Posterior cingulate gyrus (tissue), 11 donors: ENCODE measurements at regions not wholly inside any gene's neighbourhood (a gene's known extent, or its start where the extent isn't known, plus 50 kb on each side); places are given as distances from the start of the nearest gene placed in this dataset.
A peak's percentile ranks its signal among the peaks of the same experiment; 100 is the strongest.

ENCODE experiments used
- DNase-seq, 10 donors: peaks; one replicate each; pipeline versions ENCODE4 v3.0.0 to v3.0.0-alpha.2; 2020 to 2021; ENCODE audit warnings: mixed read lengths in 3 of 10
- intact Hi-C: fragments of 100-400 bp; cut with DNase I; formaldehyde crosslinking; loops from one replicate; pipeline ENCODE4 v1.15.1; 2023

DNA sequence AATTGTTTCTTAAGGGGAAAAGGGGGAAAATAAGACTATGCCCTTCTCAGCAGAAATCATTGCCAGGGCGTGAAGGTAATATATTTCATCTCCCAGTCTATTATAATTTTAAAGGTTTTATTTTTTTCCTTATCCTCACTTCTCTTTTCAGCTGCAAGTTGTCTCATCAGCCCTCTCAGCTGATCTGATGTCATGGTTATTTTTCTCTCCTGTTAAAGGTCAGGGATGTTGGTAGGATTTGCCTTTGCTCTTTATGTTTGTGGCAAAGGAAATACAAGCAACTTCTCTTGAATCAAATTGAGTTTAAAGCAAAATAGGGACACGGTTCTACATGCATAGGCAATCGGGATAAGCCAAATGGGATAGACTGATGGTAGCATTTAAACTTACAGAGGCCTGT lies 946.9 kb downstream of the SORCS1 start:
- intact Hi-C loops: no loop called here
- DNase-seq: no peak

DNA sequence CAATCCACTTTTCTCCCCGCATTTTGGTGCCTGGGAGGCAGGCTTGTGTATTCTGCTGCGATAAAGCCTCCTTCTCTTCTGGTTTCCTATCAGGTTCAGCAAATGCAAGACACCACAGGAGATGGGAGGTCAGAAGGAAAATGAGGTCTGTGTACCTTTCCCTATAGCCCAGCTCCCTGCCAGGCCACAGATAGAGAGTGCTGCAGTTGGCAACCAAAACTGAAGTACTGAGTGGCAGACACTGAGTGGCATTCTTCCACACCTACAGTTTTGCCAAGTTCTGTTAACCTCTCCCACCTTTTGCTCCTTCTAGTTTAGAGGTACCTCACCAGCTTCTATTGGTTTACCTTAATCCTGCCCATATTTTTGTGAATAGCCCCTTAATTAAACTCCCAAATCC lies 948.4 kb downstream of the SORCS1 start:
- DNase-seq: no peak
- intact Hi-C loops: no loop called here

DNA sequence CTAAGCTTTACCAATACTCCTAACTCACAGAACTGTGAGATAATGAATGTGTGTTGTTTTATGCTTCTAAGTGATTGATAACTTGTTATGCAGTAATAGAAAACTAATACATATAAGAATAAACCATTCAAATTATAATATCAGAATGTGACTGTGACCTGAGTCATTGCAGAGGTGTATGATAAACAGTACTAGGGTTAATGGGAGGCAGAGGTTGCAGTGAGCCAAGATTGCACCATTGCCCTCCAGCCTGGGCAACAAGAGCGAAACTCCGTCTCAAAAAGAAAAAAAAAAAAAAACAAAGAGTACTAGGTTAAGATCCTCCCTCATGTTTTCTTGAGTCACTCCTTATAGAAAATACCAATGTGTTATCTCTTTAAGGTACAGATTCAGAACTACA lies 950.3 kb downstream of the SORCS1 start:
- intact Hi-C loops: no loop called here
- DNase-seq: no peak

DNA sequence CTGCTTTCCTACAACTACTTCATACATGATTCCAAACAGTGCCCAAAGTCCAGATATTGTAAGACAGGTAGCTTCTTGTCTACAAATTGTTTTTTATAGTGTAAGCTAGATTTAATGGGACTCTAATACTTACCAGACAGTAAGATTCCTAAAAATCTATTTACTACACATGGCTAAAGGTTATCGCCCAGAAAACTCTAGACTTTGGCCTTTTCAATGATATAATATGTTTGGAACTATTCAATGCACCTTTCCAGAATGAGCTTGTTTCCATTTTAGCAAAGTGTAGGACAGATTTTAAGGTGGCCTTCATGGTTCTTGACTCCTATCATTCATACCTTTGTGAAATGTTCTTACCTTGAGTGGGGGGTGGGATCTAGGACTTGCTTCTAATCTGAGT lies 951.0 kb downstream of the SORCS1 start:
- no peak for DNase-seq
- intact Hi-C loops: no loop called here

DNA sequence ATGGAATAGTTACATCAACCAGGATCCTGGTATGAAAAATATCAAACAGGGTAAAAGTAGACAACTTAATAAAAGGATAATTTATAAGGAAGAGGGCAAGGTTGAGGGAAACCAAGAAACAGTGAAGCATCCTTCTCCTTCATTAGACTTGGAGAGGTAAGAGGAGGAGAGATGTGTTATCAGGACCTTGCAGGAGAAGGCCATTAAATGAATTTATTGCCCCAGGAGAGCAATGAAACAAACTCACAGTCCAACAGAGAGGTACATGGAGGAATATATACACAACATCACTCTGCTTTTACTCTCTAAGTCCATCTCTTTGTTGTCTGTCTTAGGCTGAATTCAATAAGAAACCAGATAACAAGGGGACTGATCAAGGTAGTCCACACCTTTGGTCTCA lies 966.2 kb downstream of the SORCS1 start:
- intact Hi-C loops: no loop called here
- no peak for DNase-seq

DNA sequence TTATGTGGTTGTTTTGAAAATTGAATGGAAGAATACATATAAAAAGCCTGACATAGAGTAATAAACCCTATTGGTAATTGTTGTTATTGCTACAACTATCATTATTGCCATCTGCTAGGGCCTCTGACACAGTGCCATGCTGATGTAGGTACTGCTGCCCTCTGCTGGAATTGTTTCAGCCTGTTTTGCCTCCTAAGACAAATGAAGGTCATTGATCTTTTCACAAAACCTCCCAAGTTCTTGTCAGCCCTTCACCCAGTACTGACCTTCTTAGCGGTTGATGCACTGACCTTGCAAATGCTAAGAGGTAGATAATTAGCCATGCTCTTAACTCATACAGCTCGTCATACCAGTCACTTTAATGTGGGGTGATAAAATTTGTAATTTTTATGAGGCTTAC lies 975.2 kb downstream of the SORCS1 start:
- DNase-seq: peak in 2 of 10 donors; percentile 2 to 8
- intact Hi-C loops: no loop called here

DNA sequence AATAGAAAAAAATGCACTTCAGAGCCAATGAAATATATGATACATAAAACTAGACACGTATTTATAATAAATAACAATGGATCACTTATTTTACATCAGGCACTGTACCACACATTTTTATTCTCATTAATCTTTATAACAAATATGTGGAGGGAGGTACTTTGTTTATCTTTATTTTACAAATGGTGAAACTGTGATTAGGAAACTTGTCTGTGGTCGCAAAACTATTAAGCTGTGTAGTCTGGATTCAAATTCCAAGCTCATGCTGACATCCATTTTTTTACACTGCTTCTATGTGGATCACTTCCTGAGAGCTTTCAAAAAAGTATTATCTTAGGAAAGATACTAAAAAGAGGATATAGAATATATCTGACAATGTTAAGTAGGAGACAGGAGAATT lies 978.6 kb downstream of the SORCS1 start:
- intact Hi-C loops: no loop called here
- DNase-seq: no peak

DNA sequence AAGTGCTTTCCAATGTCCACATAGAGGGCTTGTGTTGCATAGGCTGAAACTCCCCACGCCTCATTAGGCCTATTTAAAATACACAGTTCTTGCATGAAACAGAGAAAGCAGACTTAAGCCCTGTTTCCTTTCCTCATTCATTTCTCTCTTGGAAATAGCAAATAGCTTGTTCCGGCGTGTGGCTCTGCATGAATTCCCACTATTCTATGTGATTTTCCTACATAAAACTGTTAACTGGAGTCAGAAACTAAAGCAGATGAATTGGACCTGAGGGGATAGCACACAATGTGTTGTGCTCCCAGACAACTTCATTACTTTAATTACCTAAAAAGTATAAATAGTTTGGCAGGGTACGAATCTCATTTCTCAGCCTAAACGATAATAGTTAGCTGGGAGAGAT lies 981.5 kb downstream of the SORCS1 start:
- no peak for DNase-seq

DNA sequence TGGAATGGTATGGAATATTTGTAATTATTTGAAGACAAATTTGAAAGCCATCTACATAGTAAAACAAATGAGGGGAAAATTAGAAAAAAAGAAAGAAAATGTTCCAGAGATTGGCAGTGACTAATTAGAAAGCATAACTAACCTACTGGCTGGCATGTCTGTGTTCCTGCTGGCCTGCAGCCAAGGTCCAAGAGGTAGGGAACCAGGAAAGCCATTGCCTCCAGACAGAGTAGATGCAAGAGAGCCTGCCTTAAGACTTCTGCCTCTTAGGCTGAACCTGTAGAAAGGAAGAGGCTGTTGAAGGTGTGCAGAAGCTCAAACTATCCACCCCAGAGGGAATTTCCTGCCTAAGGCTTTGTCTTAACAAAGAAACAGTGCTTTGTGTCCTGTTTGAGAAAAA lies 982.0 kb downstream of the SORCS1 start:
- intact Hi-C loops: no loop called here
- DNase-seq: peak in 1 of 10 donors; percentile 12

More for the DNA sequence above, 981.5 kb downstream of the SORCS1 start:
- intact Hi-C loops: no loop called here

DNA sequence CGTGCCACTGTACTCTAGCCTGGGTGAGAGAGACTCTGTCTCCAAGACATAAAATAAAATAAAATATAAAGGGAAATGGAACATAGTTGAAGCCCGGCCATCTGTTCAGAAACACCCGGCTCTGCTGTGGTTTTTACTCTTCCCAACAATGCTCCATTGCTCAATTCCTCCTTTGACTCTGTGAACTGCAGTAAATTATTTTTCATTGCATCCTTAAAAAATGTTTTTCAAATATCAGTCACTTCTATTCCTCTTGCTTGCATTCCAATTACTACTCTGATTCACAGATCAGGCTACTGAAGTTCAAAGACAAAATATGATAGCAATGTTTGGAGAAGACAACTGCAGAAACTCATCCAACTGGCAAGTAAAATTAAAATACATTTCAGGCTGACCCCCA lies 983.0 kb downstream of the SORCS1 start:
- no peak for DNase-seq
- intact Hi-C loops: no loop called here

DNA sequence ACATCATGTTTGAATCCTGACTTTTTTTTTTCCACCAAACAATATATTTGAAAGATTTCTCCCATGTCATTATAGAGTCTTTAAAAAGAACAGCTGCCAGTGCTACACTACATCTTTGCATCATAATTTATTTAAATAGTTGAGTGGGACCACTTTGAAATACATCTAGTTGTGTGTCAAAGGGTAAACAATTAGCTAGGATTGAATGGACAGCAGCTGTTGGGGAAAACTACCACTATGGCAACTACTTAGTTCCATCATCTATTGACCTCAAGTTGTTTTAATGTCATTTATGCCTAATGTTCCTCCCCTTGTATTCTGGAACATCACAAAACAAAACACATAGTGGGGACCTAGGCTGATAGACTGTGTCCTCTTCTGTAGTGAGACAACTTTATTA lies 985.1 kb downstream of the SORCS1 start:
- intact Hi-C loops: loop anchor here (5.0 to 10.0 kb wide), 3 partner anchors 227 to 1775 kb away; no protein-coding TSS in a partner anchor
- no peak for DNase-seq

DNA sequence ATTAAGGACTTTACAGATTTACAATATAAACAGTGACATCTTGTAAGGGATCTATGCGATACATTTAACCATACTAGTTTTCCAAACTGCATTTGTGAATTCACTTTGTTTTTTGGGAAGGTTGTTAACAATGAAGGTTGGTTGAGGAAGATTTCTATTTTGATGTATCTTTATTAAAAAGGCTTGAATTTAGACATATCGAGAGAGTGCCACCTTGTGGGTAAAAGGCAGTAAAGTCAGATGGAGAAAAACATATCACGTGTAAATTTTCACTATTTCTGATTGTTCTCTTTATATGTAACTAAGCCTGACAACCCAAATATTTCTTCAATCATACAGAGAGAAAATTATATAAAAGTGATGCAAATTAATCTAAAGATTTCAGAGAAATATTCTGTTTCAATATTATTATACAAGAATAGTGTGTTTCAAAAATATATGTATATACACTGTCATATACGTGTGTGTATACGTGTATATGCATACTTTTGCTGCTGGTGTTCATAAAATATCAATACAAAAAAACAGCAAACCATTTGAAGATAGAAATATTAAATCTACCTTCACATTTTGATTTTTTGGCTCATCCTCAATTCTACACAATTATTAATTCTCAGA lies 988.6 kb downstream of the SORCS1 start:
- intact Hi-C loops: loop anchor here (5.0 to 10.0 kb wide), 3 partner anchors 224 to 1771 kb away; no protein-coding TSS in a partner anchor
- no peak for DNase-seq

DNA sequence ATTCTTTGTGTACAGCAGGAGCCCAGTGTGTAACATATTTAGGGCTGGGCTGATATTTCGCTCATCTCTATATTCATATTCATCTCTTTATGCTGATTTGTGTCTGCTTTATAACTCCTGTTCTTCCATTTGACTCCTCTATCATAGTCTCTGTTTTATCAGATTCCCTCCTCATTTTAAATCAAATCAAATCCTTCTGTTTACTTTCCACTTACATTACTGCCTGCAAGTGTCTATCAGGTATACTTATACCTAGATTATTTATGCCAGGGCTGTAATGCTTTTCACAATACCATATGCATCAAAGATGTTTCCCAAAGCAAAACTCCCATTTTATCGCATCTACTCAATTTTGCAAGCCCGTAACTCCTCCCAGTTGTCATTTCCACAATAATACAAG lies 990.7 kb downstream of the SORCS1 start:
- intact Hi-C loops: loop anchor here (10.0 kb wide), 2 partner anchors 379 to 1769 kb away; no protein-coding TSS in a partner anchor
- DNase-seq: no peak

DNA sequence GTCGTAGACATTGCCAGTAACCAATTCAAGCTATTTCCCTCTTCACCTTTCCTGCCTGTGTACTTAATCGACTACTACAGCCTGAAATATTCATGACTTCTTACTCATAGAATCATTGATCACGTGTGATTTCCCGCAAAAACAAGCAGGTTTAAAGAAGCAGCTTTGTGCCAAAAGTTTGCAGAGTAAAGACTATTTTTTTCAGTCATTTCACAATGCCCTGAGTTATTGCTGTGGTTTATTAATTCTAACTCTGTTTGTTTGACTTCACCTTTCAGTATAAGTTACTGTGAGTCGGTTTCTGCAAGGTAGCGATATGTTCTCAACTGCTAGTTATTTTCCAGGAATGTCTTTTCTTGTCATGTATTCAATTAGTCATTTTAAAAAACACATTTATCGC lies 995.3 kb downstream of the SORCS1 start:
- no peak for DNase-seq
- intact Hi-C loops: no loop called here

DNA sequence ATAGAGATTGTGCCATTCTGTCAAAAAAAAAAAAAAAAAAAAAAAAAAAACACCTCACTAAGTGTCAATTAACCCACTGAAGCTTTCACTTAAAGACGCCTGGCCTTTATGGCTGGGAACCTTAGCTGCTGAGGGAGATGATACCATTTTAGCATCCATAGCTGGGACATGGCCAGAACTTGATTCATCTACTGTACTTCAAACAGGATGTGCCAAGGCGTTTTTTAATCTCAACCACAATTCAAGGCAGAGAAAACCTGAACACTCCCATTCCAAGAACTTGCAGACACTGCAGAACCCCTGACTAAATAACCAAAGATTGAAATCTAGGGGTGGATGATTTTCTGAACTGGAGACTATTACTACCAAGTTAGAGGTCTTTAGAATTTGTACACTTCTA lies 996.6 kb downstream of the SORCS1 start:
- DNase-seq: no peak
- intact Hi-C loops: no loop called here

DNA sequence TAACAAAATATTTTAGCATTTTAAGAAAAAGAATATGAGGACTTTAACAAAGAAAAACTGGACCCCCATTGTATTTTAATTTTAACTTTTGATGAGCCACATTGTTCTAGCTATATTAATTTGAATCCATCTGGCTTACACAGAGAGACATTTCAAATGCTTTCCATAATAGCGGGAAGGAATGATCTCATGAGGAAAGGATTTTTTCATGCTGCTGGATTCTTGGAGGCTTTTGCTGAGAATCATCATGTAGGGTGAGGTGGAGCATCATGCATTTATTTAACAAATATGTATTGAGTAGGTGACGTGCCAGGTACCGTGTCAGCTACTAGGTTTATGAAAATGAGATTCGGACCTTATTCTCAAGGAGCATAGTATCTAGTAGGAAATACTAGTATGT lies 1006.3 kb downstream of the SORCS1 start:
- intact Hi-C loops: no loop called here
- DNase-seq: no peak

DNA sequence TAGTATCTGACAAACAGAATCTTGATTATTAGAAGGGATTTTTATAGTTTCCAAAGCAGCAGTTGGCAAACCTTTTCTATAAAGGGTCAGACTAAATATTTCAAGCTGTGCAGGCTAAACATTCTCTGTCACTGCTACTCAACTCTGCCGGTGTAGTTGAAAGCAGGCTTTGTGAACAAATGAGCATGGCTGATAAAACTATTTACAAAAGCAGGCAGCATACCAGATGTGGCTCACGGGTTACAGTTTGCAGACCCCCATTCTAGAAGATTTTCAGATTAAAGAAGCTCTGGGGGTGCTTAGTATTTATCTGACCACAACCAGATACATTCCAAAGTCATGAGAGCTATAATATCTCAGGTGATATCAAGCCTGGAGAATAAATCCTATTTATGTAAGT lies 1017.5 kb downstream of the SORCS1 start:
- DNase-seq: no peak
- intact Hi-C loops: no loop called here

DNA sequence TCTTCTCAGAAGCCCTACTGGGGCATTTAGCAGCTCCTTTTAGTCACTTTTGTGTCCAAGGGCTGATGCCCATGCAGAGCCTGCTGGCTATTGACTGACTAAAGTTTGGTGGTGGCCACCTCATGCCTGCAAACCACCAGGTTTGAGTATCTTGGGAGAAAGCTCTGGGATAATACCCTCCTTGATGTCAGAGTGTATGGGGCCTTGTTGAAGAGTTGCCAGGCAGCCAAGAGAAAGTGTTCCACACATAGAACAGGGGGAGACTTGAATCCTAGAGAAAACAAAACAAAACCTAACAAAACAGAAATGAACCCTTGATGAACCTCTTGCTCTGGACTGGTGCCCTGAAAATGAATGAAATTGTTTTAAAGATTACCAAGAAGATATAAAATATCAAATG lies 1024.6 kb downstream of the SORCS1 start:
- DNase-seq: no peak
- intact Hi-C loops: no loop called here

DNA sequence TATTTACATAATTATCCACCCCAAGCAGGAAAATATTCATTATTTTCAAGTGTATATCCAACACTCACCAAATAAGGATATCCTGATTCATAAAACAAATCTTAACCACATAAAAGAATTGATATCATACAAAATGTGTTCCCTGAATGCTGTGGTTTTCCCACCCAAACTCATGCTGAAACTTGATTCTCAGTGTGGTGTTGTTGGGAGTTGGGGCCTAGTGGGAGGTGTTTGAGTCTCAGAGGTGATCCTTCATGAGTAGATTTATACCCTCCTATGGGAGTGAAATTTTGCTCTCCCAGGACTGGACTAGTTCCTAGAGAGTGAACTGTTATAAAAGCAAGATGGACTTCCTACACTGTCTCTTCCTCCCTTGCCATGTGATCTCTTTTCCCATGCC lies 1028.3 kb downstream of the SORCS1 start:
- no peak for DNase-seq
- intact Hi-C loops: no loop called here

DNA sequence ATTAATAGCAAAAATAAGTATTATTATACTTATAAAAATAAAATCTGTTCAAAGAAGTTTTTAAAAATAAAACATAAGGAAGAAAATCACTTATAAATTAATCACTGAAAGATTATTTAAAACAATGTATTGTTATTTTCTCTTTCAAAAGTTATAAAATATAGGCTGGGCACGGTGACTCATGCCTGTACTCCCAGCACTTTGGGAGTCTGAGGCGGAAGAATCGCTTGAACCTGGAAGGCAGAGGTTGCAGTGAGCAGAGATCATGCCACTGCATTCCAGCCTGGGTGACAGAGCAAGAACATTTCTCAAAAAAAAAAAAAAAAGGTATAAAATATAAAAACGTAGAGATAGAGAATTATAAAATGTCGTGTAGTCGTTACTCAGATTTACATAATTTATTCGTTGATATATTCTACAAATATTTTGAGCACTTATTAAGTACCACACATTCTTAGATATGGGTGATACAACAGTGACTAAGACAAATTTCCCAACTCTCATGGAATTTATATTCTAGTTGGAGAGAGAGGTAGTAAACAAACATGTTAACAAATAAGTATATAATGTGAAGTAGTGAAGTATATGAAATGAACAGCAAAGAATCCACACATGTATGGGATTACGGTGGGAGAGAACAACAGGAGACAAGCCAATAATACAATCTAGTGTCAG lies 1030.0 kb downstream of the SORCS1 start:
- DNase-seq: no peak
- intact Hi-C loops: no loop called here

DNA sequence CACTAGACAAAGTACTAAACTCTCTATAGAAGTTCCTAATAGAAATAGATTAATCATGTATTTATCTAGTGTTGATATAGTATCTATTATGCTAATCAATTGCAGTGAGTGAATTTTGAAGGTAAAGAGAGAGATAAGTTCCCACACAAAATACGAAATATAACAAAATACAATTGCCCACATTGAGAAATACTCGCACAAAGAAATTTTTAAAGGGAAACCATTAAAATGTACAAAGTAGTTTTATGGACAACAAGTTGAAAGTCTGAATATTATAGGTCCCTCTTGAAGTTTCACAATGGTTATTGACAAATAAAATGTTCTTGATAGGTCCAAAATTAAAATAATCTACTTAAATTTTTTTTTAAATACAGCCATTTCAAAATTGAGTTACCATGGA lies 1031.1 kb downstream of the SORCS1 start:
- no peak for DNase-seq
- intact Hi-C loops: no loop called here

DNA sequence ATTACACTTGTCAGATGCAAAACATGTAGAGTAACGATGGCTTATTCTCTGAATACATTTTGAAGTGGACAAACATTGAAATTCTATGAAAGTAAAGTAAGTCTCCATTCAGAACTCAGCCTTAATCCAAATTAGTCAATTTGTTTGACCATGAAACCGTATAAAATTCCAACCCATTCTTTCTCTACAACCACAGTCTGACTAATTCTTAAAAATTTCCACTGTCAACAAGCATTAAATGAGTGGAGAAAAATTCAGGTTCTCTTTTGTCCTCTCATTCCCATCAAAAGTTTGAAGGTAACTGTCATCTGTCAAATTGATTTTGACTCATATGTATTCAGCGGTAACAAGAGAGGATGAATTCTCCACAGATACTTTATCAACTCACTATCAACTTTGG lies 1031.5 kb downstream of the SORCS1 start:
- intact Hi-C loops: no loop called here
- DNase-seq: no peak
